ENCODE measurements at regions not wholly inside any gene's neighbourhood (a gene's known extent, or its start where the extent isn't known, plus 50 kb on each side); places are given as distances from the start of the nearest gene placed in this dataset.

- no peaks in the 10 kb centered on the region for H3K9me3 ChIP-seq
- no peak for TF ChIP-seq CTCF (IDR thresholded peaks at IDR 0.05)
- no peak overlapping the region for H3K27ac ChIP-seq
- DNase-seq, result no peak
- H3K27me3 ChIP-seq, result peaks cover 0 to 66% (median 56%) of the 10 kb centered on the region in 7 donors
- 2 to 3% methylated on average over 5 of the region's 5 CpGs for WGBS, 2 donors
- H3K4me3 ChIP-seq, result no peak overlapping the region
- H3K4me1 ChIP-seq, result peaks cover 0 to 6% (median 0%) of the 10 kb centered on the region in 9 donors
- intact Hi-C loops (cut with DNase I), result no loop called here
- H3K36me3 ChIP-seq, result no peaks in the 10 kb centered on the region
- no peak for ATAC-seq
Observed at GRCh38 chr12:113587720-113588119, 116.0 kb upstream of the LHX5 start.

- no peak overlapping the region for H3K4me3 ChIP-seq
- 79 to 81% methylated on average over 4 of the region's 4 CpGs for WGBS, 2 donors
- no peak for TF ChIP-seq CTCF (IDR thresholded peaks at IDR 0.05)
- H3K9me3 ChIP-seq, result peaks cover 0 to 8% (median 0%) of the 10 kb centered on the region in 11 donors
- no peak overlapping the region for H3K27ac ChIP-seq
- peaks cover 0 to 60% (median 44%) of the 10 kb centered on the region in 7 donors for H3K27me3 ChIP-seq
- DNase-seq (no peak), ATAC-seq (no peak)
- intact Hi-C loops (cut with DNase I), result no loop called here
- H3K36me3 ChIP-seq, result no peaks in the 10 kb centered on the region
- H3K4me1 ChIP-seq, result peaks cover 0 to 2% (median 0%) of the 10 kb centered on the region in 9 donors
Observed at GRCh38 chr12:113586461-113586860, 114.8 kb upstream of the LHX5 start.

- intact Hi-C loops (cut with DNase I), result no loop called here
- H3K27ac ChIP-seq, result no peak overlapping the region
- H3K27me3 ChIP-seq, result peaks cover 0 to 53% (median 21%) of the 10 kb centered on the region in 7 donors
- H3K4me1 ChIP-seq, result no peaks in the 10 kb centered on the region
- ATAC-seq, result no peak
- DNase-seq, result no peak
- WGBS, 2 donors, result 17 to 21% methylated on average over 5 of the region's 5 CpGs
- H3K9me3 ChIP-seq, result peaks cover 0 to 28% (median 0%) of the 10 kb centered on the region in 11 donors
- H3K4me3 ChIP-seq, result no peak overlapping the region
- no peaks in the 10 kb centered on the region for H3K36me3 ChIP-seq
- TF ChIP-seq CTCF (IDR thresholded peaks at IDR 0.05), result no peak
Observed at GRCh38 chr12:113582521-113583218, 111.0 kb upstream of the LHX5 start.

GRCh38 chr12:113581342-113581741 lies 109.7 kb upstream of the LHX5 start:
- intact Hi-C loops (cut with DNase I), result no loop called here
- peaks cover 0 to 52% (median 12%) of the 10 kb centered on the region in 7 donors for H3K27me3 ChIP-seq

More at GRCh38 chr12:113581342-113581741, 109.7 kb upstream of the LHX5 start:
- no peak overlapping the region for H3K27ac ChIP-seq
- no peak overlapping the region for H3K4me3 ChIP-seq
- H3K4me1 ChIP-seq, result no peaks in the 10 kb centered on the region
- peaks cover 0 to 28% (median 0%) of the 10 kb centered on the region in 11 donors for H3K9me3 ChIP-seq
- DNase-seq (no peak), ATAC-seq (no peak)
- no peak for TF ChIP-seq CTCF (IDR thresholded peaks at IDR 0.05)
- no peaks in the 10 kb centered on the region for H3K36me3 ChIP-seq
